ENCODE measurements at regions not wholly inside any gene's neighbourhood (a gene's known extent, or its start where the extent isn't known, plus 50 kb on each side); places are given as distances from the start of the nearest gene placed in this dataset.
"Not testable (repeated sequence)": the region's sequence is repeated elsewhere in the genome, so short reads cannot be mapped to it uniquely, and the experiment has no call there.

DNA sequence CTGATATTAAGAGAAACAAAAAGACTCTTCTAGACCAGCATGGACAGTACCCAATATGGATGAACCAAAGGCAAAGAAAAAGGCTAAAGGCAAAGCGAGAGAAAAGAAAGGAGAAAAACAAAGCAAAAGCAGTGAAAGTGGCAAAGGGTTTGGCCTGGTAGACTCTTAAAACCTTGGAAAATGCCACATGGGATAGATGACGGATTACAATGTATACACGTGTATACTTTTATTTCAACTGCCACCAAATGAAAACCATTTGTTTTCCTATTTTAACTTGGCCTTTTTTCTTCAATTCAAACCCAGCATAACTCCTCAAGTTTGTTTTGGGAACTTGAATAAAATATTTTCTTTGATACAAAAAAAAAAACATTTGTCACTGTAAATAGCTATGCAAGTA, 354.3 kb downstream of the PAX3 start:
- TF ChIP-seq, protein P1, sequence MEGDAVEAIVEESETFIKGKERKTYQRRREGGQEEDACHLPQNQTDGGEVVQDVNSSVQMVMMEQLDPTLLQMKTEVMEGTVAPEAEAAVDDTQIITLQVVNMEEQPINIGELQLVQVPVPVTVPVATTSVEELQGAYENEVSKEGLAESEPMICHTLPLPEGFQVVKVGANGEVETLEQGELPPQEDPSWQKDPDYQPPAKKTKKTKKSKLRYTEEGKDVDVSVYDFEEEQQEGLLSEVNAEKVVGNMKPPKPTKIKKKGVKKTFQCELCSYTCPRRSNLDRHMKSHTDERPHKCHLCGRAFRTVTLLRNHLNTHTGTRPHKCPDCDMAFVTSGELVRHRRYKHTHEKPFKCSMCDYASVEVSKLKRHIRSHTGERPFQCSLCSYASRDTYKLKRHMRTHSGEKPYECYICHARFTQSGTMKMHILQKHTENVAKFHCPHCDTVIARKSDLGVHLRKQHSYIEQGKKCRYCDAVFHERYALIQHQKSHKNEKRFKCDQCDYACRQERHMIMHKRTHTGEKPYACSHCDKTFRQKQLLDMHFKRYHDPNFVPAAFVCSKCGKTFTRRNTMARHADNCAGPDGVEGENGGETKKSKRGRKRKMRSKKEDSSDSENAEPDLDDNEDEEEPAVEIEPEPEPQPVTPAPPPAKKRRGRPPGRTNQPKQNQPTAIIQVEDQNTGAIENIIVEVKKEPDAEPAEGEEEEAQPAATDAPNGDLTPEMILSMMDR (IDR thresholded peaks at IDR 0.05; ENCODE audit: low read depth, low read length): not testable (repeated sequence)
- not testable (repeated sequence) for TF ChIP-seq POLR2A (IDR thresholded peaks at IDR 0.05; ENCODE audit: extremely low read depth, insufficient read length); MAX (IDR thresholded peaks at IDR 0.05; ENCODE audit: low read depth, low read length); MYC (IDR thresholded peaks at IDR 0.05; ENCODE audit: low read depth, low read length)
